ENCODE measurements at regions not wholly inside any gene's neighbourhood (a gene's known extent, or its start where the extent isn't known, plus 50 kb on each side); places are given as distances from the start of the nearest gene placed in this dataset.

GRCh38 chr9:134971196-134971595 lies 53.5 kb upstream of the FCN1 start:
- TF ChIP-seq POLR2A (IDR thresholded peaks at IDR 0.05), result no peak
- no peak for TF ChIP-seq CTCF (IDR thresholded peaks at IDR 0.05)

Data from testis (tissue), 2 donors.